GM12865 (cell line): ENCODE measurements at regions not wholly inside any gene's neighbourhood (a gene's known extent, or its start where the extent isn't known, plus 50 kb on each side); places are given as distances from the start of the nearest gene placed in this dataset.

Source experiments
- DNase-seq: peaks from one replicate; pipeline ENCODE4 v3.0.0; 2010; ENCODE audit warnings: low read depth
- H3K4me3 ChIP-seq: 2 replicates; pipeline ENCODE4 v1.5.1; 2011; ENCODE audit warnings: mild to moderate bottlenecking, low read depth, low read length, control low read depth
- CTCF ChIP-seq: IDR thresholded peaks from 2 replicates; pipeline ENCODE4 v1.5.1; 2011; ENCODE audit warnings: low read length, control low read depth, low read depth, inconsistent platforms; ENCODE audit not compliant: insufficient read depth; ENCODE audit errors: missing control alignments

DNA sequence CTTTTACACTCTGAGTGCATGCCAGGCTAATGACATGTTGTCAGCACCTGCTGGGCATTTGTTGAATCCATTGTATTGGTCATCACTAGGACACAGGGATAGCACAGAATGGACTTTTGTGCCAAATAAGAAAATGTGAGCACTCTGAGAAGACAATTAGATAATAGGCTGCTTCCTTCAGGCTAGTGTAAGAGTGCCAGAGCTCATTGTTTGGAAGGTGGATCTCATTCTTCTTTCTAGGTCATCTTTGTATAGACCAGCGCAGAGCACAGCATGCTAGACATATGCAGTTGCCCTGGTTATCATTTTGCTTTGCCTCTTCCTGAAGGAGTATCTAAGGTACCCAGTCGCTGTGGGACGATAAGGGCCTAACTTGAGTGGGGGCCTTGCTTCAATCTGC is 493.4 kb upstream of the COX7C start:
- H3K4me3 ChIP-seq = no peak overlapping the region
- no peak for TF ChIP-seq CTCF
- no peak for DNase-seq

DNA sequence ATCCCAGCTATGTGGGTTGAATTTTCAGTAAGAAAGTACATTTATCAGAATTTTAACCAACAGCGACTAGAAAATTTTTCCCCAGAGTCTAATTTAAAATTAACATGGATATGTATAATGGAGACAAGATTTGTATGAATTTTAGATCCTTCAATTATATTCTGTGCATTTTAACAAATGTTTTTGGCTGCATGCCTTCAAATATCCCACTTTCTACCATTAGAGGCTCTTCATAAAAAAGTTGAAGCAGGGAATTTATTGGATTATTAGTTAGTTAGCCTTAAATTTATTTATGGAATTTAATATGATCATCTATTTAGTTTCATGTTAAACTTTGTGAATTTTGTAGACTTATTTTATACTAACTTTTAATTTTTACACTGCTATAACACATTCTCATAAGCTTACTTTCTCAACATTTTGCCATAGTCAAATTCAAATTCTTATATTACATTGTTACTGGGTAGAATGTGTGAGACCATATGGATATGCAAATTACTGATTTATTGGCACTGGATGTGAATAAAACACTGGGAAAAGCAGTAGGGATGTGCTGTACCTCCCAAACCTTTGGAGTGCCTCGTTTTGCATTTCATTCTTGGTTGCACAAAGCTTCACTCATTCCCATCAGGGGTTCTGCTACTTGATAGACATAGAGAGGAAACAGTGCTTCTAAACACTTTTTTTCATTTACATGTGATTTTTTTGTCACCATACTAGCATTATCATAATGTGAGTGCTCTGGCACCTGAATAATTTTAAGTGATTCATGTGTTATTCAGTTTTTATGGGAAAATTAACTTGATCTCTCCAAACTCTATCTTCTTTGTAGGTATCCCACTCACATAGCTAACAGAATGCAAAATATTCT is 491.8 kb upstream of the COX7C start:
- no peak for TF ChIP-seq CTCF
- no peak overlapping the region for H3K4me3 ChIP-seq
- no peak for DNase-seq

GRCh38 chr5:86127696-86128095 is 490.0 kb upstream of the COX7C start:
- TF ChIP-seq CTCF = no peak
- no peak for DNase-seq
- H3K4me3 ChIP-seq = no peak overlapping the region

GRCh38 chr5:86129009-86129408 is 488.7 kb upstream of the COX7C start:
- no peak for TF ChIP-seq CTCF
- H3K4me3 ChIP-seq = no peak overlapping the region
- no peak for DNase-seq

DNA sequence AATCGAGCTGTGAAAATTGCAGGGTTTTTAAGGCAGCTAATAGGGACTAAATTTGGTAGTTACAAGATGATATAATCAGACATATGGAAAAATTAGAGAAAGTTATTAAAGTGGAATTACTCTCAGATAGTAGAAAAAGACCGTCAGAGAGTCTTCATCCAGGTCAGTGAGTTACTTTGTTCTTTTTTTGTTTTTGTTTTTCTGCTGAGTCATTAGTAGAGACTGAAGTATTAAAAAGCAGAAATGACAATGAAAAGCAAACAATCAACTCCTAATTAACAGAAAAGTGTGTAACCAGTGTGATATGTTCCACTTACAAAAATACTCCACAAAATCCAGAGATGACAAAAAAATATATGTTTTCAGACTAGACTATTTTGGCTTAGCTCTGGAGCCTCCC is 480.4 kb upstream of the COX7C start:
- no peak for DNase-seq
- TF ChIP-seq CTCF = no peak
- no peak overlapping the region for H3K4me3 ChIP-seq

DNA sequence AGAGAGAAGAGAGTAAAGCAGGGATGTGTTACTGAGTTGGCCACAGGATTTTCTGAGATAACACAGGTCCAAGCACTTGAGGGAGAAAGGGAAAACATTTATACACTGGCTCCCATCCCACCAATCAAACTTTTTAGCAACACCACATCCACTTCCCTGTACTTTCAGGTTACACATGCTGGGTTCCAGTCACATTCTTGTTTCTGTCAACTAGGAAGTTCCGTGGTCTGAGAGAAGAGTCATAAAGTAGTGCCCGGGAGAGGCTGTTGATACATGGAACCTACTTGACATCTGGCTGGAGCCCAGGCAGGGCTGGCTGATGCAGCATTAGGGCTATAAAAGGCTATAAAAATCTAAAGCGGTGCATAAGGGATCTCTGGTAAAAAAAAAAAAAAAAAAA is 473.9 kb upstream of the COX7C start:
- H3K4me3 ChIP-seq = no peak overlapping the region
- DNase-seq = no peak
- TF ChIP-seq CTCF = no peak
